ENCODE measurements at regions not wholly inside any gene's neighbourhood (a gene's known extent, or its start where the extent isn't known, plus 50 kb on each side); places are given as distances from the start of the nearest gene placed in this dataset.

GRCh38 chr4:32574803-32575202 is 1854.6 kb downstream of the PCDH7 start:
- DNase-seq (ENCODE audit: low read depth, low spot score) = no peak
- no peak for TF ChIP-seq ZNF274 (IDR thresholded peaks at IDR 0.05; ENCODE audit: low read depth, low read length)
- TF ChIP-seq SUZ12 (IDR thresholded peaks at IDR 0.05; ENCODE audit: extremely low read depth, insufficient read depth, insufficient read length) = no peak
- no peak for TF ChIP-seq YY1 (IDR thresholded peaks at IDR 0.05; ENCODE audit: insufficient read depth, insufficient read length)
- Histone ChIP-seq H3K27me3 (ENCODE audit: insufficient read depth, insufficient read length) (no peaks in the 10 kb centered on the region), H3K9me3 (ENCODE audit: insufficient read depth, low read length) (no peaks in the 10 kb centered on the region), H3K9ac (ENCODE audit: insufficient read length, low read depth) (no peak overlapping the region), H3K36me3 (ENCODE audit: insufficient read depth, insufficient read length, low read length) (no peaks in the 10 kb centered on the region), H3K4me3 (ENCODE audit: insufficient read length, low read depth) (no peak overlapping the region), H3K4me1 (ENCODE audit: insufficient read depth, insufficient read length) (no peaks in the 10 kb centered on the region)

DNA sequence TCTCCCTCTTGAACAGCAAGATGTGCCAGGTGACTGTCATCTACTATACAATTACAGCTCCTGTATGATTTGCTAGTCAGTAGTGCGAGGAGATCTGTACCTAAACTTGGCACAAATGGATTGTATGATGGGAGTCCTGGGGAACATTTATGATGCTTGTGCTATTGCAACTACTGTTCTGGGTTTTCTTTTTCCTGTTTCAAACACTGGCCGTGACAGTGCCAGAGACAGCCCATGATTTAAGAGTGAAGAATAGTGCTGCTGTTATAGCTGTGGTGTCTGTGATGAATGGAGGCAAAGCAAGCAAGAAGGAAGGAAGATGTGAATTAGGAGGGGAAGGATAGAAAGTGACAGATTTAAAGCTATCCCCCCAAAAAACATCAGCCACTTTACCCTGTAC is 1868.9 kb downstream of the PCDH7 start:
- TF ChIP-seq ZNF274 (IDR thresholded peaks at IDR 0.05; ENCODE audit: low read depth, low read length) = no peak
- TF ChIP-seq SUZ12 (IDR thresholded peaks at IDR 0.05; ENCODE audit: extremely low read depth, insufficient read depth, insufficient read length) = no peak
- no peak for TF ChIP-seq YY1 (IDR thresholded peaks at IDR 0.05; ENCODE audit: insufficient read depth, insufficient read length)
- no peak overlapping the region for H3K4me3 ChIP-seq (ENCODE audit: insufficient read length, low read depth)
- no peaks in the 10 kb centered on the region for H3K27me3 ChIP-seq (ENCODE audit: insufficient read depth, insufficient read length)
- H3K9ac ChIP-seq (ENCODE audit: insufficient read length, low read depth) = no peak overlapping the region
- DNase-seq (ENCODE audit: low read depth, low spot score) = no peak
- H3K36me3 ChIP-seq (ENCODE audit: insufficient read depth, insufficient read length, low read length) = no peaks in the 10 kb centered on the region
- H3K9me3 ChIP-seq (ENCODE audit: insufficient read depth, low read length) = no peaks in the 10 kb centered on the region
- H3K4me1 ChIP-seq (ENCODE audit: insufficient read depth, insufficient read length) = no peaks in the 10 kb centered on the region

DNA sequence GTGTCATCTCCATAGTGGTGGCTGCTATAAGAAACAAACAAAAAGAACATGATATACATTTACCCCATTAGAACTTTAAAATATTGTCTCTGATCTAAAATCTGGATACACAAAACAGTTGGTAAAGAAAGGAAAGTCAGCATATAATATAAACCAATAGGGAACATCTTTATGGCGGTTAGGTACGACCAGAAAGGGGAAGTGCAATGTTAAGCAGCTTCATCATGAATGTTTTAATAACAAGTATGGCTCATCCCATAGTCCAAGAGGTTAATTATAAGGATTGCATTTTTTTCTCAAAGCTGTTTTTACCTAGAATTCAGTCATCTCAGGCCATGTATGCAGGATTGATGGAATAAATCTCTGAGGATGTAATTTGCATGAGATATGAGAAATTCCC is 1869.7 kb downstream of the PCDH7 start:
- H3K9me3 ChIP-seq (ENCODE audit: insufficient read depth, low read length) = no peaks in the 10 kb centered on the region
- H3K9ac ChIP-seq (ENCODE audit: insufficient read length, low read depth) = no peak overlapping the region
- no peak overlapping the region for H3K4me3 ChIP-seq (ENCODE audit: insufficient read length, low read depth)
- no peaks in the 10 kb centered on the region for H3K4me1 ChIP-seq (ENCODE audit: insufficient read depth, insufficient read length)
- H3K36me3 ChIP-seq (ENCODE audit: insufficient read depth, insufficient read length, low read length) = no peaks in the 10 kb centered on the region
- no peak for DNase-seq (ENCODE audit: low read depth, low spot score)
- H3K27me3 ChIP-seq (ENCODE audit: insufficient read depth, insufficient read length) = no peaks in the 10 kb centered on the region
- TF ChIP-seq ZNF274 (IDR thresholded peaks at IDR 0.05; ENCODE audit: low read depth, low read length) (no peak), YY1 (IDR thresholded peaks at IDR 0.05; ENCODE audit: insufficient read depth, insufficient read length) (no peak)

GRCh38 chr4:32597354-32597753 is 1877.2 kb downstream of the PCDH7 start:
- Histone ChIP-seq H3K27me3 (ENCODE audit: insufficient read depth, insufficient read length) (no peaks in the 10 kb centered on the region), H3K9ac (ENCODE audit: insufficient read length, low read depth) (no peak overlapping the region), H3K4me1 (ENCODE audit: insufficient read depth, insufficient read length) (no peaks in the 10 kb centered on the region), H3K36me3 (ENCODE audit: insufficient read depth, insufficient read length, low read length) (no peaks in the 10 kb centered on the region), H3K9me3 (ENCODE audit: insufficient read depth, low read length) (no peaks in the 10 kb centered on the region), H3K4me3 (ENCODE audit: insufficient read length, low read depth) (no peak overlapping the region)
- no peak for DNase-seq (ENCODE audit: low read depth, low spot score)
- TF ChIP-seq SUZ12 (IDR thresholded peaks at IDR 0.05; ENCODE audit: extremely low read depth, insufficient read depth, insufficient read length) (no peak), ZNF274 (IDR thresholded peaks at IDR 0.05; ENCODE audit: low read depth, low read length) (no peak)

DNA sequence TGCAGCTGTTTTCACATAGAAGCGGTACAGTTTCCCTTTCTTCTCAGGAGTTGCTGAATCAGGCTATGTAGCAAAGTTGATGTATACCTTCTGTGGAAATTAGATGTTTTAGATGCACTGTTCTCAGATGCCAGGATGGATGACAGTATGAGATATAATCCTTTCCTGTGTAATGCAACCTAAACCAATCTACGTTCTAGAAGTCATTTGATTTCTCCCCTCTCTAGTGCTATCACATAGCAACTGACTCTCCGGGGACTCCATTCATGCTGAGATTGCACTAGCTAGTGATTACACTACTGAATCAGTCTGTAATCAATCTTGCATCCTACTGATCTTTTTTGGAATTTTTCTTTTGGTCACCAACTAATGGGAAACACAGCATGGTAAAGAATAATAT is 1881.7 kb downstream of the PCDH7 start:
- no peak for TF ChIP-seq SUZ12 (IDR thresholded peaks at IDR 0.05; ENCODE audit: extremely low read depth, insufficient read depth, insufficient read length)
- Histone ChIP-seq H3K4me3 (ENCODE audit: insufficient read length, low read depth) (no peak overlapping the region), H3K9ac (ENCODE audit: insufficient read length, low read depth) (no peak overlapping the region), H3K9me3 (ENCODE audit: insufficient read depth, low read length) (no peaks in the 10 kb centered on the region), H3K4me1 (ENCODE audit: insufficient read depth, insufficient read length) (no peaks in the 10 kb centered on the region), H3K36me3 (ENCODE audit: insufficient read depth, insufficient read length, low read length) (no peaks in the 10 kb centered on the region), H3K27me3 (ENCODE audit: insufficient read depth, insufficient read length) (no peaks in the 10 kb centered on the region)
- no peak for DNase-seq (ENCODE audit: low read depth, low spot score)

- H3K9me3 ChIP-seq (ENCODE audit: insufficient read depth, low read length) = no peaks in the 10 kb centered on the region; the same call in 1 of the 2 replicates
- TF ChIP-seq SUZ12 (IDR thresholded peaks at IDR 0.05; ENCODE audit: extremely low read depth, insufficient read depth, insufficient read length) (no peak), ZNF274 (IDR thresholded peaks at IDR 0.05; ENCODE audit: low read depth, low read length) (no peak), YY1 (IDR thresholded peaks at IDR 0.05; ENCODE audit: insufficient read depth, insufficient read length) (no peak)
- H3K4me1 ChIP-seq (ENCODE audit: insufficient read depth, insufficient read length) = no peaks in the 10 kb centered on the region
- H3K9ac ChIP-seq (ENCODE audit: insufficient read length, low read depth) = no peak overlapping the region
- H3K36me3 ChIP-seq (ENCODE audit: insufficient read depth, insufficient read length, low read length) = no peaks in the 10 kb centered on the region
- no peaks in the 10 kb centered on the region for H3K27me3 ChIP-seq (ENCODE audit: insufficient read depth, insufficient read length)
- no peak overlapping the region for H3K4me3 ChIP-seq (ENCODE audit: insufficient read length, low read depth)
- DNase-seq (ENCODE audit: low read depth, low spot score) = no peak
These were observed 1887.8 kb downstream of the PCDH7 start for GRCh38 chr4:32607978-32608377.

- Histone ChIP-seq H3K36me3 (ENCODE audit: insufficient read depth, insufficient read length, low read length) (no peaks in the 10 kb centered on the region), H3K27me3 (ENCODE audit: insufficient read depth, insufficient read length) (no peaks in the 10 kb centered on the region), H3K9me3 (ENCODE audit: insufficient read depth, low read length) (no peaks in the 10 kb centered on the region), H3K4me1 (ENCODE audit: insufficient read depth, insufficient read length) (no peaks in the 10 kb centered on the region), H3K4me3 (ENCODE audit: insufficient read length, low read depth) (no peak overlapping the region), H3K9ac (ENCODE audit: insufficient read length, low read depth) (no peak overlapping the region)
- no peak for TF ChIP-seq ZNF274 (IDR thresholded peaks at IDR 0.05; ENCODE audit: low read depth, low read length)
- no peak for TF ChIP-seq YY1 (IDR thresholded peaks at IDR 0.05; ENCODE audit: insufficient read depth, insufficient read length)
- no peak for TF ChIP-seq SUZ12 (IDR thresholded peaks at IDR 0.05; ENCODE audit: extremely low read depth, insufficient read depth, insufficient read length)
- no peak for DNase-seq (ENCODE audit: low read depth, low spot score)
These were observed 1904.9 kb downstream of the PCDH7 start for GRCh38 chr4:32624943-32625603.

Data from NT2/D1 (cell line).